IMR-90 (cell line): ENCODE measurements at regions not wholly inside any gene's neighbourhood (a gene's known extent, or its start where the extent isn't known, plus 50 kb on each side); places are given as distances from the start of the nearest gene placed in this dataset.
"Not testable (repeated sequence)": the region's sequence is repeated elsewhere in the genome, so short reads cannot be mapped to it uniquely, and the experiment has no call there.

Source experiments
- ATAC-seq: fragments of 200-7000 bp; cut with Tn5 transposase; 2 replicates; pipeline ENCODE4 v1.9.1; 2020; ENCODE audit warnings: low read depth, mild to moderate bottlenecking, moderate library complexity
- BruUV-seq: library from RNA; stranded (reverse); fragments of 400-500 nt; replicated peaks from 2 replicates; lab custom pipeline; 2021; lab: Mats Ljungman, UMichigan
- CTCF ChIA-PET: fragments of 300-600 bp; formaldehyde crosslinking; extraction: SDS; loops from one replicate; lab custom pipeline; 2021; ENCODE audit warnings: antibody characterized with exemption; lab: Yijun Ruan, JAX
- POLR2A ChIA-PET: fragments of 300-600 bp; sonication (Branson Sonifier 250); formaldehyde crosslinking; loops from one replicate; lab custom pipeline; 2022; ENCODE audit warnings: antibody characterized with exemption; ENCODE audit not compliant: unreplicated experiment; lab: Charles Lee
- DNase-seq: peaks from one replicate; pipeline ENCODE4 v3.0.0; 2013
- H2AFZ ChIP-seq: replicated peaks from 2 replicates; pipeline ENCODE3; 2013; ENCODE audit warnings: low read length, mild to moderate bottlenecking; ENCODE audit not compliant: poor library complexity
- H2AK5ac ChIP-seq: 2 replicates; pipeline ENCODE4 v1.6.1; 2013; ENCODE audit warnings: low read depth, low read length, inconsistent platforms
- H2AK9ac ChIP-seq: replicated peaks from 2 replicates; pipeline ENCODE3; 2013; ENCODE audit warnings: mild to moderate bottlenecking, low read depth, low read length, moderate library complexity; ENCODE audit not compliant: poor library complexity
- H2BK120ac ChIP-seq: 2 replicates; pipeline ENCODE4 v1.6.1; 2013; ENCODE audit warnings: low read depth, low read length, inconsistent platforms
- H2BK15ac ChIP-seq: 3 replicates; pipeline ENCODE4 v1.6.1; 2013; ENCODE audit warnings: low read depth, low read length, inconsistent platforms
- H2BK20ac ChIP-seq: 2 replicates; pipeline ENCODE4 v1.6.1; 2013; ENCODE audit warnings: low read depth, mild to moderate bottlenecking, inconsistent platforms, low read length, moderate library complexity
- H2BK5ac ChIP-seq: 2 replicates; pipeline ENCODE4 v1.6.1; 2013; ENCODE audit warnings: mild to moderate bottlenecking, low read depth, low read length, inconsistent platforms; ENCODE audit not compliant: poor library complexity, severe bottlenecking
- H3K14ac ChIP-seq: replicated peaks from 2 replicates; pipeline ENCODE4 v1.6.1; 2013; ENCODE audit warnings: low read depth, low read length, inconsistent platforms
- H3K18ac ChIP-seq: 2 replicates; pipeline ENCODE4 v1.6.1; 2013; ENCODE audit warnings: low read depth, low read length, control low read depth
- H3K23ac ChIP-seq: 2 replicates; pipeline ENCODE4 v1.6.1; 2013; ENCODE audit warnings: low read depth, low read length, inconsistent platforms
- H3K27ac ChIP-seq: 2 replicates; pipeline ENCODE4 v1.5.1; 2013; ENCODE audit warnings: mild to moderate bottlenecking, control low read depth, low read length; ENCODE audit not compliant: insufficient read depth
- H3K27me3 ChIP-seq: 2 replicates; pipeline ENCODE4 v1.6.1; 2013; ENCODE audit warnings: low read length; ENCODE audit not compliant: control insufficient read depth, insufficient read depth
- H3K36me3 ChIP-seq: 2 replicates; pipeline ENCODE4 v1.6.1; 2013; ENCODE audit warnings: low read length, mixed read lengths; ENCODE audit not compliant: control insufficient read depth, insufficient read depth
- H3K4ac ChIP-seq: 2 replicates; pipeline ENCODE4 v1.6.1; 2013; ENCODE audit warnings: low read depth, low read length, inconsistent platforms
- H3K4me1 ChIP-seq: 2 replicates; pipeline ENCODE4 v1.6.1; 2013; ENCODE audit warnings: low read length, mixed read lengths; ENCODE audit not compliant: control insufficient read depth, insufficient read depth
- H3K4me2 ChIP-seq: 2 replicates; pipeline ENCODE4 v1.6.1; 2013; ENCODE audit warnings: low read depth, mild to moderate bottlenecking, control low read depth, low read length, moderate library complexity
- H3K4me3 ChIP-seq: 2 replicates; pipeline ENCODE4 v1.5.1; 2013; ENCODE audit warnings: low read depth, mild to moderate bottlenecking, control low read depth, low read length, moderate library complexity; ENCODE audit not compliant: insufficient read depth
- H3K56ac ChIP-seq: 2 replicates; pipeline ENCODE4 v1.6.1; 2013; ENCODE audit warnings: low read length, inconsistent platforms; ENCODE audit not compliant: insufficient read depth; ENCODE audit errors: extremely low read depth
- H3K79me1 ChIP-seq, 2 experiments: 2 replicates each; pipeline ENCODE4 v1.6.1; 2013; ENCODE audit warnings: low read length in 2 of 2, inconsistent platforms in 1 of 2, low read depth in 1 of 2
- H3K9ac ChIP-seq: 2 replicates; pipeline ENCODE4 v1.6.1; 2013; ENCODE audit warnings: low read depth, low read length, control low read depth
- H3K9me1 ChIP-seq: 2 replicates; pipeline ENCODE4 v1.6.1; 2013; ENCODE audit warnings: low read length, inconsistent platforms; ENCODE audit not compliant: insufficient read depth
- H3K9me3 ChIP-seq: 2 replicates; pipeline ENCODE4 v1.6.1; 2013; ENCODE audit warnings: low read length; ENCODE audit not compliant: control insufficient read depth, insufficient read depth
- H4K20me1 ChIP-seq: 2 replicates; pipeline ENCODE4 v1.6.1; 2013; ENCODE audit warnings: low read length, inconsistent platforms; ENCODE audit not compliant: insufficient read depth
- H4K5ac ChIP-seq: 2 replicates; pipeline ENCODE4 v1.6.1; 2013; ENCODE audit warnings: mild to moderate bottlenecking, low read depth, low read length, control low read depth
- H4K8ac ChIP-seq, 2 experiments: 2 replicates each; pipeline ENCODE4 v1.6.1; 2013; ENCODE audit warnings: low read depth in 2 of 2, low read length in 2 of 2, control low read depth in 1 of 2, inconsistent platforms in 1 of 2
- H4K91ac ChIP-seq: 2 replicates; pipeline ENCODE4 v1.6.1; 2013; ENCODE audit warnings: low read depth, low read length, inconsistent platforms; ENCODE audit not compliant: insufficient read depth
- WGBS, 2 experiments: methylation state at CpG; one replicate each; pipeline versions ENCODE4 v1.1.5 to v1.1.7; 2013; ENCODE audit warnings: missing lambda C conversion rate in 2 of 2; ENCODE audit not compliant: insufficient read length in 1 of 2; ENCODE audit errors: extremely low coverage in 2 of 2; 5-methylcytosine and 5-hydroxymethylcytosine counted together
- dilution Hi-C: fragments of 300-500 bp; cut with HindIII; formaldehyde crosslinking; loops from one replicate; pipeline ENCODE4 v1.14.3; 2018; ENCODE audit warnings: low sequenced_read_pairs; ENCODE audit not compliant: unreplicated experiment
- in situ Hi-C: fragments of 300-500 bp; cut with MboI; formaldehyde crosslinking; loops from 3 replicates; pipeline ENCODE4 v1.14.3; 2019; ENCODE audit warnings: low sequenced_read_pairs, inconsistent platforms, mixed read lengths
- intact Hi-C: fragments of 100-400 bp; cut with micrococcal nuclease; formaldehyde crosslinking; loops from 2 replicates; pipeline ENCODE4 v1.10.0; 2022

DNA sequence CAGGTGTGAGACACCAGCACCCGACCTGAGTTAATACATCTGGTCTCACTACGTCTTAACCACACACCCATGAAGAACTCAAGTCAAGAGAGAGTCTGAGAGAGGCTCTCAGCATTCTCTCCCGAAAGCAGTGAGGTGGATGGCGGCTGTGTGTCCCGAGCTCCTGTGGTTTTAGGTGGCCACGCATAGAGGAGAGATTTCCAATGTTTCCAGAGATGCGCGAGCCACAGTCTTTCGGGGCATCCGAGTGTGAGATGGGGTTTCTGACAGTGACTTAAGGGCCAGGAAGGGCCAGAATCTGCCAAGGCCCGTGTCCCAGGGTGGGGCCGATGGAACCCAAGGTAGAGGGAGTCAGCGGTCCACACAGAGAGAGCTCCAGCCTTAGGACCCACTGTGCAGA is 97.5 kb upstream of the ANKRD30BL start:
- POLR2A ChIA-PET, BruUV-seq, dilution Hi-C loops: not testable (repeated sequence)

DNA sequence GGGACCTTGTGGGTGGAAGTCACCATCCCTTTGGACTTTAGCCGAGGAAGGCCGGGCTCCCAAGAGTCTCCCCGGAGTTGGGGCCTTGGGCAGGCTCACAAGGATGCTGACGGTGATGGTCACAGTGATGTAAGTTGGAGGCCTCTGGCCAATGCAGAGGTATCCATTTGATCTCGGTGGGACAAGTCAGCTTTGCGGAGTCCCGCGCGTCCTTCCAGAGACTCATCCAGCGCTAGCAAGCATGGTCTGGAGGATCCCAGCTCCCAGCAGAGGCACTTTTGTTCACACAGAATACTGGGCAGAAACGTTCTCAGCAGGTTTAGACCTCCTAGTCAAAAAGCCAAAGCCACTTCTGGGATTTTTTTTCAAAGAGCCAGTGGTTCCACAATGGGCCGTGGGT is 103.8 kb upstream of the ANKRD30BL start:
- dilution Hi-C loops, result not testable (repeated sequence)

More for the DNA sequence above, 97.5 kb upstream of the ANKRD30BL start:
- in situ Hi-C loops, DNase-seq, H2AFZ ChIP-seq, H3K18ac ChIP-seq, H2BK5ac ChIP-seq, H3K9me3 ChIP-seq, H3K36me3 ChIP-seq, H4K5ac ChIP-seq, CTCF ChIA-PET, intact Hi-C loops, H4K8ac ChIP-seq, H3K9ac ChIP-seq, H2BK120ac ChIP-seq, H3K9me1 ChIP-seq, H4K20me1 ChIP-seq, H4K91ac ChIP-seq, H3K27ac ChIP-seq, H2AK9ac ChIP-seq, H3K4me2 ChIP-seq, H3K4me1 ChIP-seq, ATAC-seq, H3K79me1 ChIP-seq, H3K4me3 ChIP-seq, H2AK5ac ChIP-seq, H3K56ac ChIP-seq, H3K4ac ChIP-seq, H3K23ac ChIP-seq, H3K27me3 ChIP-seq, H2BK15ac ChIP-seq, H2BK20ac ChIP-seq, H3K14ac ChIP-seq: not testable (repeated sequence)
- WGBS, 2 experiments, result no CpG with 5 or more reads among the region's 13 CpGs

More for the DNA sequence above, 103.8 kb upstream of the ANKRD30BL start:
- H2AFZ ChIP-seq, H3K4me2 ChIP-seq, H2BK5ac ChIP-seq, H2BK15ac ChIP-seq, H2AK5ac ChIP-seq, in situ Hi-C loops, H3K9ac ChIP-seq, H3K56ac ChIP-seq, H2BK120ac ChIP-seq, H3K27ac ChIP-seq, H3K18ac ChIP-seq, H3K14ac ChIP-seq, H3K79me1 ChIP-seq, POLR2A ChIA-PET, H2AK9ac ChIP-seq, H3K4ac ChIP-seq, H3K23ac ChIP-seq, ATAC-seq, H3K4me3 ChIP-seq, CTCF ChIA-PET, H3K9me1 ChIP-seq, DNase-seq, H4K8ac ChIP-seq, H2BK20ac ChIP-seq, BruUV-seq, H3K9me3 ChIP-seq, H4K5ac ChIP-seq, H3K27me3 ChIP-seq, H3K36me3 ChIP-seq, H4K20me1 ChIP-seq, H3K4me1 ChIP-seq, H4K91ac ChIP-seq: not testable (repeated sequence)
- intact Hi-C loops, result loop anchor here (5.0 to 10.0 kb wide), 2 partner anchors 182 to 899 kb away; no protein-coding TSS in a partner anchor
- WGBS, 2 experiments, result 82% methylated on average over 7 of the region's 12 CpGs; no CpG with 5 or more reads in 1 of the 2 experiments
